ENCODE measurements at regions not wholly inside any gene's neighbourhood (a gene's known extent, or its start where the extent isn't known, plus 50 kb on each side); places are given as distances from the start of the nearest gene placed in this dataset.

DNA sequence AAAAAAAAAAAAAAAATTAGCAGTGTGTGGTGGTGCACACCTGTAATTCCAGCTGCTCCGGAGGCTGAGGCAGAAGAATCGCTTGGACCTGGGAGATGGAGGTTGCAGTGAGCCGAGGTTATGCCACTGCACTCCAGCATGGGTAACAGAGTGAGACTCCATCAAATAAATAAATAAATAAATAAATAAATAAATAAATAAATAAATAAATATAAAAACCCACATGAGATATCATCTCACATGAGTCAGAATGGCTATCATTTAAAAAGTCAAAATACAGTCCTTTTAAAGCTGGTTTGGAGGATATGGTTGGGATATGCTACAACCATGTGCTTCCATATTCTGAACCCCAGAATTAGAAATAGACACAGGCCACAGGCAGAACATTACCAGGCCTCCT, 114.3 kb downstream of the WSCD1 start:
- no peaks in the 10 kb centered on the region for H3K4me1 ChIP-seq (ENCODE audit: insufficient read depth, low read length)
- DNase-seq, result no peak
- Mint-ChIP-seq H3K27me3 (peaks cover 5 to 9% of the 10 kb centered on the region in 2 donors), H3K36me3 (no peaks in the 10 kb centered on the region), H3K9me3 (peaks cover 0 to 5% (median 0%) of the 10 kb centered on the region in 8 donors), H3K4me3 (no peak overlapping the region), H3K4me1 (no peaks in the 10 kb centered on the region), H3K27ac (no peak overlapping the region)
- no peaks in the 10 kb centered on the region for H3K9me3 ChIP-seq (ENCODE audit: control insufficient read depth in 1 of 2, low read length in 2 of 2)
- intact Hi-C loops (cut with micrococcal nuclease), result no loop called here
- no peaks in the 10 kb centered on the region for H3K36me3 ChIP-seq (ENCODE audit: insufficient read depth, low read length)
- H3K4me3 ChIP-seq (ENCODE audit: low read length in 2 of 2), result no peak overlapping the region
- H3K27me3 ChIP-seq (ENCODE audit: insufficient read depth, low read length), result no peaks in the 10 kb centered on the region
- POLR2A ChIA-PET (ENCODE audit: partially characterized antibody), result no interaction called here
- CTCF ChIA-PET (ENCODE audit: partially characterized antibody), result no interaction called here
- H3K27ac ChIP-seq (ENCODE audit: low read depth, low read length), result no peak overlapping the region

DNA sequence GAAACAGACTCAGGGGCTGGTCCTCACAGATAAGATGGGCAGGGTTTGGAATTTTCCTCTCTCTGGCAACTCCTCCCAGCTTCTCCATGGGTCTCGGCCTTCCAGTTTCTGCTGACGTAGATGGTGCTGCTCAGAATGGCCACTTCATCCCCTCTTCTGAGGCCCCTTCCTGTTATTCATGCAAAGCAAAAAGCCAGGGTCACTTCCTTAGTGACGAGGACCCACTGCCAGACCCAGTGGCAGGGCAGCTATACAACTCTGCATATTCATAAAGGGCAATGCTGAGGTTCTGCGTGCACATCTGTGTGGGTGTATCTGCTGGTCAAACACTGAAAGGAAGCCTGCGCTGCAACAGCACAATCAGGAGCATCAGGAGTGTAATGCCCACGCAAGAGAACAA, 108.8 kb downstream of the WSCD1 start:
- H3K9me3 ChIP-seq (ENCODE audit: control insufficient read depth in 1 of 2, low read length in 2 of 2), result no peaks in the 10 kb centered on the region
- DNase-seq, result no peak
- H3K27me3 ChIP-seq (ENCODE audit: insufficient read depth, low read length), result no peaks in the 10 kb centered on the region
- Mint-ChIP-seq H3K27ac (peak overlapping the region in 1 of 7 donors; percentile 74), H3K36me3 (no peaks in the 10 kb centered on the region), H3K4me3 (no peak overlapping the region), H3K9me3 (peaks cover 0 to 2% (median 0%) of the 10 kb centered on the region in 8 donors), H3K27me3 (peaks cover 7 to 20% of the 10 kb centered on the region in 2 donors), H3K4me1 (no peaks in the 10 kb centered on the region)
- intact Hi-C loops (cut with micrococcal nuclease), result no loop called here
- CTCF ChIA-PET (ENCODE audit: partially characterized antibody), result no interaction called here
- H3K4me3 ChIP-seq (ENCODE audit: low read length in 2 of 2), result no peak overlapping the region
- POLR2A ChIA-PET (ENCODE audit: partially characterized antibody), result no interaction called here
- no peaks in the 10 kb centered on the region for H3K36me3 ChIP-seq (ENCODE audit: insufficient read depth, low read length)
- H3K4me1 ChIP-seq (ENCODE audit: insufficient read depth, low read length), result no peaks in the 10 kb centered on the region
- no peak overlapping the region for H3K27ac ChIP-seq (ENCODE audit: low read depth, low read length)

DNA sequence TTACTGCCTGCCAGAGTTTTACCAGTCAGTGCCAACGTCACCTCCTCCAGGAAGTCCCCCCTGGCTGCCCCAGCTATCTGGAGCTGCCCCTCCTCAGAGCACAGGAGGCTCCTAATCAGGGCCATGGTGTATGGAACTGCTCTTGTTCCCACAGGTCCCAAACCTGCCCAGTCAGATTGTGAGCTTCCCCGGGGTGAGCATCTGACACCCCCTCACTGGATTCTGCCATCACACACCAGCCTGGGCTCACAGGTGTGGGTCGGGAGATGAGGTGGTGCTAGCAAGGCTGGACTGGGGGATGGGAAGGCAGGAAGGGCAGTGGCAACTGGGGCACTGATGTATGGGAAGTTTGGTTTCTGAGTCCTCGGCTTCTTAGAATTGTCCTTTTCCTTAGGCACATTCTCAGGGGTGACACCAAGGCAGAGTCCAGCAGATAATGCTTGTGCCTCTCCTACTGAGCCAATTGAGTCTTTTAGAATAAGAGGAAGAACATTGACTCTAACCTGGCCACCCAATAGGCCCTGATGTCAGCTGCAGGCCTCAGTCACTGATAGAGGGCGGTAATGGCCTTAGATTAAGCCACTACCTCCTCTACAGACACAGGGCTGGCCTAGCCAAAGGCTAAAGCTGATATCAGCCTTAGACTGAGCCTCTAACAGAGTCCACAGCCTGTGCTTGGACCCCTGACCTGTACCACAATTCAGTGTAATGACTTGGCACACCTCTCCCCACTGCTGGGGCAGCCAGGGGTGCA, 107.9 kb downstream of the WSCD1 start:
- Histone ChIP-seq H3K4me3 (ENCODE audit: low read length in 2 of 2) (no peak overlapping the region), H3K27ac (ENCODE audit: low read depth, low read length) (no peak overlapping the region), H3K4me1 (ENCODE audit: insufficient read depth, low read length) (no peaks in the 10 kb centered on the region), H3K9me3 (ENCODE audit: control insufficient read depth in 1 of 2, low read length in 2 of 2) (no peaks in the 10 kb centered on the region), H3K27me3 (ENCODE audit: insufficient read depth, low read length) (no peaks in the 10 kb centered on the region), H3K36me3 (ENCODE audit: insufficient read depth, low read length) (no peaks in the 10 kb centered on the region)
- Mint-ChIP-seq H3K4me3 (no peak overlapping the region), H3K36me3 (no peaks in the 10 kb centered on the region), H3K9me3 (peaks cover 0 to 2% (median 0%) of the 10 kb centered on the region in 8 donors), H3K27me3 (peaks cover 8 to 22% of the 10 kb centered on the region in 2 donors), H3K4me1 (no peaks in the 10 kb centered on the region), H3K27ac (no peak overlapping the region)
- CTCF ChIA-PET (ENCODE audit: partially characterized antibody), result no interaction called here
- DNase-seq, result no peak
- POLR2A ChIA-PET (ENCODE audit: partially characterized antibody), result no interaction called here
- intact Hi-C loops (cut with micrococcal nuclease), result no loop called here
